Kidney capillary endothelial cell (primary cell): ENCODE measurements at regions not wholly inside any gene's neighbourhood (a gene's known extent, or its start where the extent isn't known, plus 50 kb on each side); places are given as distances from the start of the nearest gene placed in this dataset.

Source experiments
- DNase-seq: peaks from one replicate; pipeline ENCODE4 v3.0.0-alpha.2; 2018; ENCODE audit warnings: low spot score

GRCh38 chr2:150312271-150312670 lies 175.2 kb downstream of the RND3 start:
- DNase-seq: no peak

GRCh38 chr2:150309311-150310080 lies 178.0 kb downstream of the RND3 start:
- no peak for DNase-seq

GRCh38 chr2:150307258-150307657 lies 180.2 kb downstream of the RND3 start:
- no peak for DNase-seq

- DNase-seq: peak; percentile 23
These were observed 184.2 kb downstream of the RND3 start for GRCh38 chr2:150303281-150303680.

GRCh38 chr2:150298571-150299305 lies 188.7 kb downstream of the RND3 start:
- no peak for DNase-seq

GRCh38 chr2:150296770-150297546 lies 190.5 kb downstream of the RND3 start:
- DNase-seq: peak; percentile 86

- no peak for DNase-seq
These were observed 191.9 kb downstream of the RND3 start for GRCh38 chr2:150295544-150295943.

- no peak for DNase-seq
These were observed 193.7 kb downstream of the RND3 start for GRCh38 chr2:150293771-150294170.

- DNase-seq: no peak
These were observed 194.7 kb downstream of the RND3 start for GRCh38 chr2:150292807-150293206.

- DNase-seq: no peak
These were observed 195.3 kb downstream of the RND3 start for GRCh38 chr2:150292192-150292591.

- no peak for DNase-seq
These were observed 200.6 kb downstream of the RND3 start for GRCh38 chr2:150286730-150287362.

- no peak for DNase-seq
These were observed 203.4 kb downstream of the RND3 start for GRCh38 chr2:150284116-150284515.

- no peak for DNase-seq
These were observed 204.6 kb downstream of the RND3 start for GRCh38 chr2:150282771-150283371.

- DNase-seq: no peak
These were observed 205.1 kb downstream of the RND3 start for GRCh38 chr2:150282357-150282756.

- no peak for DNase-seq
These were observed 207.2 kb downstream of the RND3 start for GRCh38 chr2:150280231-150280630.

- DNase-seq: no peak
These were observed 207.8 kb downstream of the RND3 start for GRCh38 chr2:150279686-150280085.

GRCh38 chr2:150276737-150277136 lies 210.7 kb downstream of the RND3 start:
- DNase-seq: no peak

- no peak for DNase-seq
These were observed 213.4 kb downstream of the RND3 start for GRCh38 chr2:150274108-150274507.

GRCh38 chr2:150271952-150272802 lies 215.3 kb downstream of the RND3 start:
- DNase-seq: no peak

- DNase-seq: no peak
These were observed 219.6 kb downstream of the RND3 start for GRCh38 chr2:150267651-150268415.
